NCI-H1694 treated with DMSO at 0.1 percent for 48 hours (cell line): ENCODE measurements at regions not wholly inside any gene's neighbourhood (a gene's known extent, or its start where the extent isn't known, plus 50 kb on each side); places are given as distances from the start of the nearest gene placed in this dataset.
"Not testable (repeated sequence)": the region's sequence is repeated elsewhere in the genome, so short reads cannot be mapped to it uniquely, and the experiment has no call there.

Experiments
- DNase-seq: peaks from one replicate; lab custom pipeline; 2025; lab: John Stamatoyannopoulos, UW

DNA sequence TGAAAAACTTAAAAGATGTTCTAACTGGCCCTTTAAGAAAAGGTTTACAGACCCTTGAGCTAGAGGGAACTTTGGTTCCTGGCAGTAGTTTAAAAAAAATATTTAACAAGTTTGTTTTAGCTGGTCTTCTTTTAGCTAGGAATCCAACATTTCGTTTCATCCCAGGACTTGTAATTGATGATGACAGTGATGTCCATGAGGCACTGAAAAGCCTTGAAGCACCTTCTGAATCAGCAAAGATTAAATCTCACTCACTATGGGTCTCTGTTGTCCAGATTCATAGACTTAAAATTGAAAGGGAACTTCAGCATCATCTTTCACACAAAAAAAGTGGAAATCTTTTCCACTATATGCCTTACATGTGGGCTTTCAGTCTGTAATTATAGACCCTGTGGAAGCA lies 102.9 kb upstream of the ETAA1 start:
- DNase-seq, result no peak

DNA sequence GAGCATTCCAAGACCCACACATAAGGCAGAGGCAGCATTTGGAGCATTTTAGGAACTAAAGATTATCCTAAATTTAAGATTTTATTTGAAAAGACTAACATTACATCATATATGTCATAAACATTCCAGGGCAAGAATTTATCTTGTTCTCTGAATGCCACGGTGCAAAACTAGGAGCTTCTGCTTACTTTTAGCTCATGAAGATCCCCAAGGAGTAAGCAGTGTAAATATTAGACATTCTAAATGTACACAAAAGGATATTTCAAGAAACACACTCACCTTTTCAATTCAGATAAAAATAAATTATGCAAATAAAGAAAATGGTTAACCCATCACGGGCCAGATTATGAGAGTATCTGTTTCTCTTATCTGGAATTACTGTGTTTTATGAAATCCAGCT lies 101.7 kb upstream of the ETAA1 start:
- no peak for DNase-seq

DNA sequence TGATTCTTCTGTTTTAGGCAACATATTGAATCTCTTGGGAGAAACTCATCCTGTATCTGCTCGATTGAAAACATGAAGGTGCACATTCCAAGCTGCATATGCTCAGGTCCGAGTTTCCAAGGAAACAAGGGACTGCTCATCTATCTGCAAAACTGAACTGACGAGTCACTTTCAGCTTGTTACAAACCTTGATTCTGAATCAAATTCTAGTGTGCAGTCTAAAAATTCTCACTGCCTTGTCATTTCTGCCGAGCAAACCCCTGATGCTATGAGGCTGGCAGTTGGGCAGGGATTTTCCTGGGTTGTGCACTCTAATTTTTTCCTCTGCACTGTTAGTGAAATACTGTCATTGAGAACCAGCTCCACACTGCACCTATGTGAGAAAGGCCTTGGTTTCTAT lies 101.3 kb upstream of the ETAA1 start:
- DNase-seq, result no peak

DNA sequence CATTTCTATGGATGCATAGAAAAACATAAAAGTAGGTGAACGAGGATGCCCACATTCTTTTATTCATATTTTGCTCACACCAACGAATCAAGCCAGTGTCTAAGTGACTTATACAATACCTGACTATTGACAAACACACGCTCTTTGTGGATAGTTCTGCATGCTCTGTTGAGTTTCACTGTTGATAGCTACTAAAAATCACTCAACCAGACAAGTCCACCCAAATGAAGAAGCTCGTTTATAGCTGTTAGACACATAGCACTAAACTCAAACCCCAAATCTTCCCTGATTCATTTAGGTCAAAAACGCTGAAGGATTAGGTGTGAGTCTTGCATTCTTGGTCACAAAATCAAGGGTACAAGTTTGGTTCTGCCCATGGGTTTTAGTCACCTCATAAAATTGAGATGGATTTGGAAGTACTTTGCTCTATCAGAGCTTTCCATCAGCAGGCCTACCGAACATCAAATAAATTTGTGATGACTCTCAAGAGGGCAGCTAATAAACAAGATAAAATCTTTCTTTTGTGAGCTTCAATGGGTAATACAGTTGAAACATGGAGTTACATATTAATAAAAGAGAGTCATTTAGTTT lies 92.7 kb upstream of the ETAA1 start:
- no peak for DNase-seq

DNA sequence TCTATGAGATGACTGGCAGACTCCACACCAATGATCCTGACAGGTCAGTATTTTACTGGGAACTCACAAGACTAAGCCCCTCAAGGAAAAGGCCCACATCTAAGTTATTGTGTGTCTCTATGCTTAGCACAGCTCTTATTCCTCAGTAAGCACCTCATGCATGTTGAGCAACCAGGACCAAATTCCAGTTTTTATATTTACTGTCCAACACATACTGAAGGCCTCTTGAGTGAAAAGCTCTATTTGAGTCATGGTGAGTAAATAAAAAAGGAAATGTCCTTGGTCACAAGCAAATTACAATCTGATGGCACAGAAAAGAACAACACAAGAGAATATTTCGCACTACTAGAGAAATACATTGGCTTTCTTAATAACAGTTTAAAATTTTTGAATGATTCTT lies 87.9 kb upstream of the ETAA1 start:
- no peak for DNase-seq

DNA sequence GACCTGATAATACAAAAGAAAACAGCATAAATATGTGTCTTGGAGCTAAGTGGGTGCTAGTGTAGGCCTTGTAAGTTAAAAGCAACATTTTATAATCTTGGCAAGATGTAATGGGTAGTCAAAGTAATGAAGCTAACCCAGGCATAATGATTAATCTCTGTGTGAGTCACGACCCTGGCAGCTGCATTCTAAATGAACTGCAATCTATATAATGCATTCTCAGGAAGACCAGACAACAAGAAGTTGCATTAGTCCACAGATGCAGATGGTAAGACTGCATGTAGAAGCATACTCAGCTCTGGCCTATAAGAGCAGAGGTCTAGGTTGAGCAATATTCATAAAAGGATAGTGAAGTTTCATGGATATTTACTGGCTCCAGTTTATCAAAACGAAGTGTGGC lies 85.6 kb upstream of the ETAA1 start:
- DNase-seq, result no peak

DNA sequence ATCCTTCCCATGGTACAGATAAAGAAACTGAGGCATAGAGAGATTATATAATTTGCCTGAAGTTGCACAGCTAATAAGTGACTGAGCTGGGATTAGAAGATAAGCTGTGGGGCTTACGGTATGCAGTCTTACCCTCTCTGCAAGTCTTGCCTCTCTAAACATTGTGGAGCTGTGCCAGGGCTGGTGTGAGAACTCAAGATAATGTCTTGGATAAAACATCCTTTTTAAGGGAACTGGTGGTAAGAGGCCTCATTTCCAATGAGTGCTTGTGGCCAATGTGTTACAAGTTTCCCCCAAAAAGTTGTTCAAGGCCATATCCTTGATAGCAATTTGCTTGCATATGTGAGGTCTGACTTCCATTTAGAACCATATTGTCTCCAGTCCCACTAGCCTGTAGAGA lies 84.3 kb upstream of the ETAA1 start:
- no peak for DNase-seq

DNA sequence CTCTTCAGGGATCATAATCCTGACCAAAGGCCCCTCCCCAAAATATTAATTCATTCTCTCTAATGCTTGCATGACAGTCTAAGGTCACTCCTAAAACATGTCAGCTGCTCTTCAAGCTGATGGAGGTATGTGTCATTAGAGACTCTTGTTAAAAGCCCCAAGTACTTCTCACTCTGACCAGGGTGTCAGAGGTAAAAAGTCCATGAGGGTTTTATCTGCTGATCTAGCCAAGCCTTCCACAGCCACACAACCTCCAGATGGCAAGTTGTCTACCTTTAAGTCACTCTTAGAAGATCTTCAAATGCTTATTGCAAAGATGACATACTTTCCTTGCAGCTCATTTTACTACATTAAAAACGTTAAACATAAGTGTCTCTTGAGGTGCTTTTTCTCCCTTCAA lies 83.6 kb upstream of the ETAA1 start:
- DNase-seq, result no peak

DNA sequence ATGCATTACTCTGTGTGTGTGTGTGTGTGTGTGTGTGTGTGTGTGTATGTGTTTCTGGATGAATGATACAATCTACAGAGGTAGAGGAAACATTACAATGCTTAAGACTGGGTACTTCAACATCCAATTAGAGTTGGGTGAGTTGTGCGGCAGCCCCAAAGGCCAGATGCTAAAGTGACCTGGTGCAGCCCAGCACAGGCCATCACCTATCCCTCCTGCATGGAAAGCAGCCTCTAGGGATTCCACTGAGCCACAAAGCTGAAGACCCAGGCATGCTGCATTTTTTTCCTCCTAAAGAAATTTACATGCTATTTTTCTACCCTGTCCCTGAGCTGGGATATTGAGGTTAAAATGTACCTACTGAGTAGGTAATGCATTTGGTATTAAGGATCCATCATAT lies 79.1 kb upstream of the ETAA1 start:
- no peak for DNase-seq

DNA sequence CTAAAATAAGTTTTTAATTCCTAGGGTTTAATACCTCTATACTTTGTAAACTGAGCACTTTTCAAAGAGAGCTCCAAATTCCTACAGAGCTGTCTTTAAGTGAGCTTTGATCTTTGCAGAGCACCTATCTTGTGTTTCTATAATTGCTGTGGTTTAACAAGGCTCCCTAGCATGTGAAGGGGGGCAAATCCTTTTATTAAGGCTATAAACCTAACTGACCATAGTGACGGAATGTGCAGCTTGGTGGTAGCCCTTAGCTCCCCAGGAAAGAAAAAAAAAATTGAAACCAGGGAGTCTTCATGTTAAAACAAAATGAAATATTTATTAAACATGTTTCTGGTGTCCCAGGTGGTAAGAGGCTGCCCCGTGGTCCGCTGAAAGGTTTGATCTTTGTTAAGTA lies 78.6 kb upstream of the ETAA1 start:
- no peak for DNase-seq

DNA sequence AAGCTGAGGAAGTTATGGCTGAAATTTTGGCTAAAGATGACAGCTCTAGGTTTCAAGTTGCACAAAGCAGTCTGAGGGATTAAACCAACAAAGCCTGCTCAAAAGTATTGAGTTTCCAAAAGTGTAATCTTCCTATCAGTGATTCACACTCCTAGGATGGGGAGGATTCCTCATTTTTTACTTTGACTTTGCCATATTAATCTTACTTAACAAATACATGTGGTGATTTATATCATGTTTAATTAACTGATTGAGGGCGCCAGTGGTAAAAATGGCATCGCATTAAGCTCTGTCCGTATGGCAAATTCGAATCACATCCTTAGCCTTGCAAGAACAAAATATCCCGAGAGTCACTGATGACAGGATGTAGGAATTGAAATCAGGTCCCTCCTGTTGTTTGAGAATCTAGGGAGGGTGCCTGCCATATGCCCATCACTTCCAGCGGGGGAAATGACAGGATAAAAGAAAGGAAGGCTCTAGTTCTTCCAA lies 78.1 kb upstream of the ETAA1 start:
- DNase-seq, result no peak

DNA sequence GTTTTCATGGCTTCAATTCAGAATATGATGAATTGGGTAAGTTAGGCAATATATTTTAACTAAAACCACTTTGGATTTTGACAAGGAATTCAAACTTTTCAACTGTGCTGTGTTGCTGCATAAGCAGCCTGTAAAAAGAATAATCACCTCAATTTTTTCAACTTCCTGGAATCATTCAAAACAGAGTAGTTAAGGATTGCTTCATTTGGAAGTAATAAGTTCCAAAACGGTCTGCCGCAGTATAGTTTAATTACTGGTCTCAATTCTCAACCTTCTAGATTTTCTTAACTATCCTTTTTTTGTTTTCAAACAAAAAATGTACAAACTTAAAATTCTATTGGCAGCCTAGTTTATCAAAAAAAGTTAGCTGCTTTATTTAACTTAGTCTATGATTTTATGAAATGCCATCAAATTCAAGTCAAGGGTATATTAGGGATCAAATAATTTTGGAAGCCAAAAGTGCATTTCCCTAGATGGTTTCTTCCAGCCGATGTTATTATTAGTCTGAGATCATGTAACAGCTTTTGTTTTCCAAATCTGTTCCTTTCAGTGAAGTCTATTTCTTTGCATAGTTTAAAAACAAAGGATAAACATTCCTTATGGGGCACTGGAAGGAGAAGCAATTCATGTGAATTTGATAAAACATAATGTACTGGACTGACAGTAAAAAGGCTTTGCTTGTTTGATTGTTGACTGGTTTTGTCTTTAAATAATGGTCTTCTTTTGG lies 76.1 kb upstream of the ETAA1 start:
- no peak for DNase-seq

DNA sequence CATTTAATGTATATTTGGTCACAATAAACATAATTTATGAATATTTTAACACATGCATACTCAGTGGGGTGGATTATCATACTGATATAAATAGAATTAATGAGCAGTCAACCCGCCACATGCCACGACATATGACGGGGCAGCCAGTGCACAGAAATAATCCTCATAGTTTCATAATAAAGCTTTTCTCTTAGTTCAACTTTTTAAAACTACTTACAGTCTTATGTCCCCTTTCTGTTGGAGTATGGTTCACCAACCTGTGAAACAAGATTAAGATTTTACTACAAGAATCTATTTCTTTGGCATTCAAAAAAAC lies 75.6 kb upstream of the ETAA1 start:
- DNase-seq, result peak; percentile 11

DNA sequence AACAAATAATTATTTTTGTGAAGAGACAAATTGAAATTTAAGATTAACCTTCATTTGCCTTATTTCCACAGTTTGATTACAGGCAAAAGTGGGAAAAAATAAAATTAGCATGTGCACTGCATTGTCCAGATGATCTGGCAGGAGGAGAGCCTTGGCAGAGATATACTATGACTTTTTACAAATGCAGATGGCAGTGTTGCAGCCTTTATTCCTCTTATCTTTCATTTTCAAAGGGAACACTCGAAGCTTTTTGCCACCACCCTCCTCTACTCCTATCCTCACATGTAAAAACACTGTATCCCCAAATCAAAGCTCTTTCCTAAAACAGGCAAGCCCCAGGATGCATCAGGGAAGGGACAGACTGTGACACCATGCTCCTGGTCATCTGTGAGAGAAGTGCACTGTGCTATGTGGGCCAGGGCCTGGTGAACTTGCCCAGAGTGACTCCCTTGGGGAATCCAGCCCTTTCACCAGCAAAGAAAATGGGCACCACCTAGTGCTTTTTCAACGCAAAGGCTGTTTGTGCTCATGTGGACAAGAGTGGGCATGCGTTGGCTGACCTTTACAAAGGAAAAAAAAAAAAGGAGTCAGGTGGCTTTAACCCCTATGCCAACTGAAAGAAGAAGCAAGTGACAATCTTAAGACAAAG lies 74.7 kb upstream of the ETAA1 start:
- DNase-seq, result peak; percentile 30

DNA sequence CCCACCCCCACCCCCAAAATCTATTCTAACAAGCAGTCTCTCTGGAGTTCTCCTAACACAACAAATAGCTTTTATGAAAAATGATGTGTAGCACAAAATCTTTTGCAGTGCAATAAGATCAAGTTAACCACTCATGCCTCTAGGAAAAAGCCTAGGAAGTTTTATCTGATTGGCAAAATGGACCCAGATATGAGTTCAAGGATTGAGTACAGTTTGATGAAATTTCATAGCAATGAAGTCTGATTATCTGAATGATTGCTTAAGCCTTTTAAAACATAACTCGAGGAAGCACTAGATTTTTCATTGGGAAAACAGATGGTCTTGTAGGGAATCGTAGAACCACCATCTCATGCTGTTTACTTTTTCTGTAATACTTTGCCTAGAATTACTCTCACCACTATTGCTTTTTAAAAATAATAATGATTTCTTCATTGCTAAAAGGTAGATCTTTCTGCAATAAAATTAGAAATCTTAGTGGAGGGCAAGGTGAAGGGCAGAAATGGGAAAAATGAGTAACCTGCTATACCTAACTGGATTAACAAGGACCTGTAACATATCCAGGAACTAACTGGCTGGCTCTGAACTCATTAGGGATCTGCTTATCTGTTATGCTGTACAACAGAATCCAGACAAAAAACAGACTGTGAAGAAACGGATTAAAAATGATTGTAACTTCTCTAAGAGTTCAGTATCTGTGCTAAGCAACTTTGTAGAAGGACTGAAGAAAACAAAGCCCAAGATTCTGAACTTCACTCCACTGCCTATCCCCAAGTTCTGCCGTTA lies 73.7 kb upstream of the ETAA1 start:
- DNase-seq, result no peak

DNA sequence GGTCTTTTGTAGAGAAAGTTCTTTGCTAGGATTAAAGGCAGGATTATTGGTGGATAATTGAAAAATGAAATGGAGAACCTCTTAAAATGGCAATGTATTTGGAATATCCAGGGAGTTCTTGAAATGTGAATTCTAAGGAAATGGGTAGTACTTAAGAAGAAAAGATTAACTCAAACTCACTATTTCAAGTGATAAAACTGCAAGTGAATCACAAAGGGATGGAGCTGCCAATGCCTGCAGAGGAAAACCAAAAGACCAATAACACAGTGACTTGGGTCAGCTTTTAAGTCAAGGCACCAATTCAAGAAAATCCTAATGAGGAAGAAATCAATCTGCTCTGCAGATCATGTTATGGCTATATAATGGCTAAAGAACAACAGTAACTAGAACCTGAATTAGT lies 67.6 kb upstream of the ETAA1 start:
- DNase-seq, result no peak

DNA sequence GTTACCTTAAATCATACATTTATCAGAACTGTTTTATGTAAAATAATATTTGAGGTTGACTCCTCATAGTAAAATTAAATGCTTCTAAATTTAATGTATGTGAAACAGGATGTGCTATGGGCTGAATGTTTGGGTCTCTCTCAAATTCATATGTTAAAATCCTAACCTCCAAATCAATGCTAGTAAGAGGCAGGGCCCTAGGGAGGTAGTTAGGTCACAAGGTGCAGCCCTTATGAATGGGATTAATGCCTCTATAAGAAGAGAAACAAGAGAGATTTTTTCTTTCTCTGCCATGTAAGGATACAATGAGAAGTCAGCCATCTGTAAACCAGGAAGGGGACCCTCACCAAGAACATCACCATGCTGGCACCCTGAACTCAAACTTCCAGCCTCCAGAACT lies 67.2 kb upstream of the ETAA1 start:
- no peak for DNase-seq

DNA sequence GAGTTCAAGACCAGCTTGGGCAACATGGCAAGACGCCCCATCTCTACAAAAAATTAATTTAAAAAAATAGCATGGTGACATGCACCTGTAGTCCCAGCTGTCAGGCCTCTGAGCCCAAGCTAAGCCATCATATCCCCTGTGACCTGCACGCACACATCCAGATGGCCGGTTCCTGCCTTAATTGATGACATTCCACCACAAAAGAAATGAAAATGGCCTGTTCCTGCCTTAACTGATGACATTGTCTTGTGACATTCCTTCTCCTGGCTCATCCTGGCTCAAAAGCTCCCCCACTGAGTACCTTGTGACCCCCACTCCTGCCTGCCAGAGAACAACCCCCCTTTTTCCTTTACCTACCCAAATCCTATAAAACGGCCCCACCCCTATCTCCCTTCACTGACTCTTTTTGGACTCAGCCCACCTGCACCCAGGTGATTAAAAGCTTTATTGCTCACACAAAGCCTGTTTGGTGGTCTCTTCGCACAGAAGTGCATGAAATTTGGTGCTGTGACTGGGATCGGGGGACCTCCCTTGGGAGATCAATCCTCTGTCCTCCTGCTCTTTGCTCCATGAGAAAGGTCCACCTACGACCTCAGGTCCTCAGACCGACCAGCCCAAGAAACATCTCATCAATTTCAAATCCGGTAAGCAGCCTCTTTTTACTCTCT lies 65.6 kb upstream of the ETAA1 start:
- DNase-seq, result not testable (repeated sequence)

DNA sequence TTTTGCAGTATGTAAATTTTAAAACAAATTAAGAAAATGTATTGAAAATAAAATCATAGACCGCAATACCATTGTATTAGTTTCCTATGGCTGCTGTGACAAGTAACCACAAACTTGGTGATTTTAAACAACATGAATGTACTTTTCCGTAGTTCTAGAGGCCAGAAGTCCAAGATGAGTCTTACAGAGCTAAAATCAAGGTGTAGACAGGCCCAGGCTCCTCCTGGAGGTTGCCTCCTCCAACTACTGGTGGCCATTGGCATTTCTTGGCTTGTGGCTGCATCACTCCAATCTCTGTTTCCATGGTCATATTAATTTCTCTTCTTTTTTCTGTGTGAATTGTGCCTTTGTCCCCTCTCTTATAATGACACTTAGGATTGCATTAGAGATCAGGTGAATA lies 59.2 kb upstream of the ETAA1 start:
- DNase-seq, result no peak

DNA sequence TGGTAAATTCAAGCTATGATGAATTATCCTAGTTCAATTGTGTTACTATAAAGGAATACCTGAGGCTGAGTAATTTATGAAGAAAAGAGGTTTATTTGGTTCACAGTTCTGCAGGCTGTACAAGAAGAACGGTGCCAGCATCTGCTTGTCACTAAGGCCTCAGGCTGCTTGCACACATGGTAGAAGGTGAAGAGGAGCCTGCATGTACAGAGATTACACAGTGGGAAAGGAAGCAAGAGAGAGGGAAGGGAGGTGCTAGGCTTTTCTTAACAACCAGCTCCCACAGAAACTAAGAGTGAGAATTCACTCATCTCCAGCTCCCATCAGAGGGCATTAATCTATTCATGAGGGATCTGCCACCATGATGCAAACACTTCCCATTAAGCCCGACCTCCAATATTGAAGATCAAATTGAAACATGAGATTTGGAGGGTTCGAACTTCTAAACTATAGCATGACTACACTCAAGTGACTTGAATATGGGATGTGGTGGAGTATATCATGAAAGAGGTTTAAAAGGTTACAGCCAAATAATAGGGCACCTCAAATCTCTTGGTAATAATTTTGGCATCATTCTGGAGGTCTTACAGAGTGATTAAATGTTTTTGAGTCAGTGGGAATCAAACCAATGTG lies 58.4 kb upstream of the ETAA1 start:
- no peak for DNase-seq

DNA sequence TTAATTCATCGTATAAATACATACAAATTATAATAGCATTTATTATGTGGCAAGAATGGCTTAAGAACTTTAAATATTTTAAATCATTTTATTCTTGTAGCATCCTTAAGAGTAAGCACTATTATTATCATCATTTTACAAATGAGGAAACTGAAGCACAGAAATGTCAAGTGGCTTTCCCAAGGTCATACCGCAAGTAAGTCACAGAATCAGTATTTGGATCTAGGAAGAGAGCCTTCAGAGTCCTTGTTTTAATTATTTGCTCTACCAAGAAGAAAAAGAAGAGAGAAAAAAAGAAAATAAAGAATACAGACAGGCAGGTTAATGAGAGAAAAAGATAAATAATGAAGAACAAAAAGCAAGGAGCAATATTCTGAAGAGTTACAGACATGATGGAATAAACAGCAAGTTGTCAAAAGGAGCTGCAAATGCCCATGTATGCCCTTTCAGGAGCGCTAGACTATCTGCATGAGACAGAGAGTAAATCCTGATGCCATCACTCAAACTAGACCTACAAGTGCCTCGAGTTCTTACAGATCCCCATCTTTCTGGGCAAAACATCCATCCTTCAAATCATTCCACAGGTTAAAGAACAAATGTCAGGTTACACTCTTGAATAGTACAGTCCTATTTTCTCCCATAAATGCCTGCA lies 57.8 kb upstream of the ETAA1 start:
- DNase-seq, result no peak
